ACC112 (cell line): ENCODE measurements at regions not wholly inside any gene's neighbourhood (a gene's known extent, or its start where the extent isn't known, plus 50 kb on each side); places are given as distances from the start of the nearest gene placed in this dataset.
"Not testable (repeated sequence)": the region's sequence is repeated elsewhere in the genome, so short reads cannot be mapped to it uniquely, and the experiment has no call there.

Experiments used
- H2AFZ ChIP-seq: fragments of 200-600 bp; sonication (generic); one replicate; pipeline ENCODE4 v1.6.0; 2017; ENCODE audit warnings: antibody characterized with exemption, low read length; ENCODE audit not compliant: unreplicated experiment
- H3K27ac ChIP-seq: fragments of 200-600 bp; sonication (generic); 2 replicates; pipeline ENCODE4 v1.5.1; 2014; ENCODE audit warnings: low read depth, mild to moderate bottlenecking, antibody characterized with exemption, low read length, moderate library complexity
- H3K27me3 ChIP-seq: fragments of 200-600 bp; sonication (generic); 2 replicates; pipeline ENCODE4 v1.6.1; 2014; ENCODE audit warnings: mild to moderate bottlenecking, antibody characterized with exemption, low read length, moderate library complexity, mixed read lengths; ENCODE audit not compliant: insufficient read depth
- H3K36me3 ChIP-seq: fragments of 200-600 bp; sonication (generic); 2 replicates; pipeline ENCODE4 v1.6.1; 2016; ENCODE audit warnings: mild to moderate bottlenecking, antibody characterized with exemption, low read length, moderate library complexity, mixed read lengths; ENCODE audit not compliant: insufficient read depth
- H3K4me1 ChIP-seq: fragments of 200-600 bp; sonication (generic); one replicate; pipeline ENCODE4 v1.6.1; 2016; ENCODE audit warnings: low read length, mixed read lengths; ENCODE audit not compliant: insufficient read depth, unreplicated experiment, control insufficient read depth
- H3K4me3 ChIP-seq: fragments of 200-600 bp; sonication (generic); 2 replicates; pipeline ENCODE4 v1.5.1; 2014; ENCODE audit warnings: mild to moderate bottlenecking, low read depth, low read length
- H3K79me2 ChIP-seq: fragments of 200-600 bp; sonication (generic); one replicate; pipeline ENCODE4 v1.6.0; 2016; ENCODE audit warnings: low read length; ENCODE audit not compliant: control insufficient read depth, unreplicated experiment, insufficient read depth

- Histone ChIP-seq H3K4me1 (no peaks in the 10 kb centered on the region), H3K27me3 (no peaks in the 10 kb centered on the region)
These were observed 165.7 kb downstream of the SOD2 start for GRCh38 chr6:159527351-159527750.

GRCh38 chr6:159525445-159526025 is 167.5 kb downstream of the SOD2 start:
- H3K4me3 ChIP-seq: no peak overlapping the region

More at GRCh38 chr6:159527351-159527750, 165.7 kb downstream of the SOD2 start:
- no peaks in the 10 kb centered on the region for H3K79me2 ChIP-seq
- no peak overlapping the region for H3K27ac ChIP-seq
- H2AFZ ChIP-seq: no peak overlapping the region
- no peak overlapping the region for H3K4me3 ChIP-seq
- H3K36me3 ChIP-seq: no peaks in the 10 kb centered on the region

GRCh38 chr6:159522877-159523547 is 170.0 kb downstream of the SOD2 start:
- Histone ChIP-seq H3K4me3 (no peak overlapping the region), H2AFZ (no peak overlapping the region), H3K4me1 (no peaks in the 10 kb centered on the region), H3K27me3 (no peaks in the 10 kb centered on the region), H3K36me3 (no peaks in the 10 kb centered on the region), H3K27ac (no peak overlapping the region), H3K79me2 (no peaks in the 10 kb centered on the region)

More at GRCh38 chr6:159525445-159526025, 167.5 kb downstream of the SOD2 start:
- no peaks in the 10 kb centered on the region for H3K4me1 ChIP-seq
- no peak overlapping the region for H2AFZ ChIP-seq
- H3K79me2 ChIP-seq: no peaks in the 10 kb centered on the region
- H3K36me3 ChIP-seq: no peaks in the 10 kb centered on the region
- no peak overlapping the region for H3K27ac ChIP-seq
- no peaks in the 10 kb centered on the region for H3K27me3 ChIP-seq

- Histone ChIP-seq H2AFZ (no peak overlapping the region), H3K36me3 (no peaks in the 10 kb centered on the region), H3K27me3 (no peaks in the 10 kb centered on the region), H3K79me2 (no peaks in the 10 kb centered on the region), H3K4me3 (no peak overlapping the region), H3K27ac (no peak overlapping the region), H3K4me1 (no peaks in the 10 kb centered on the region)
These were observed 171.1 kb downstream of the SOD2 start for GRCh38 chr6:159521962-159522361.

- Histone ChIP-seq H3K79me2 (no peaks in the 10 kb centered on the region), H3K27me3 (no peaks in the 10 kb centered on the region), H3K4me1 (no peaks in the 10 kb centered on the region), H3K4me3 (no peak overlapping the region), H3K36me3 (no peaks in the 10 kb centered on the region), H3K27ac (no peak overlapping the region), H2AFZ (no peak overlapping the region)
These were observed 173.0 kb downstream of the SOD2 start for GRCh38 chr6:159520002-159520401.

GRCh38 chr6:159515811-159516210 is 177.2 kb downstream of the SOD2 start:
- H3K4me3 ChIP-seq, H3K27ac ChIP-seq, H2AFZ ChIP-seq, H3K4me1 ChIP-seq, H3K79me2 ChIP-seq, H3K36me3 ChIP-seq, H3K27me3 ChIP-seq: not testable (repeated sequence)

- Histone ChIP-seq H3K4me3 (no peak overlapping the region), H3K27ac (no peak overlapping the region), H3K36me3 (no peaks in the 10 kb centered on the region), H3K27me3 (no peaks in the 10 kb centered on the region), H2AFZ (no peak overlapping the region), H3K4me1 (no peaks in the 10 kb centered on the region), H3K79me2 (no peaks in the 10 kb centered on the region)
These were observed 179.1 kb downstream of the SOD2 start for GRCh38 chr6:159513914-159514313.

GRCh38 chr6:159513074-159513720 is 179.8 kb downstream of the SOD2 start:
- Histone ChIP-seq H3K27ac (no peak overlapping the region), H3K27me3 (no peaks in the 10 kb centered on the region), H2AFZ (no peak overlapping the region), H3K4me3 (no peak overlapping the region), H3K79me2 (no peaks in the 10 kb centered on the region), H3K36me3 (no peaks in the 10 kb centered on the region), H3K4me1 (no peaks in the 10 kb centered on the region)

- H3K79me2 ChIP-seq: no peaks in the 10 kb centered on the region
- no peaks in the 10 kb centered on the region for H3K36me3 ChIP-seq
- no peak overlapping the region for H2AFZ ChIP-seq
- no peak overlapping the region for H3K4me3 ChIP-seq
- no peaks in the 10 kb centered on the region for H3K4me1 ChIP-seq
- H3K27ac ChIP-seq: no peak overlapping the region
- no peaks in the 10 kb centered on the region for H3K27me3 ChIP-seq
These were observed 180.5 kb downstream of the SOD2 start for GRCh38 chr6:159512571-159512970.

GRCh38 chr6:159512104-159512503 is 180.9 kb downstream of the SOD2 start:
- H3K4me1 ChIP-seq: no peaks in the 10 kb centered on the region
- no peaks in the 10 kb centered on the region for H3K79me2 ChIP-seq
- no peak overlapping the region for H3K4me3 ChIP-seq
- H3K27me3 ChIP-seq: no peaks in the 10 kb centered on the region
- H3K27ac ChIP-seq: no peak overlapping the region
- no peak overlapping the region for H2AFZ ChIP-seq
- no peaks in the 10 kb centered on the region for H3K36me3 ChIP-seq

GRCh38 chr6:159510141-159510540 is 182.9 kb downstream of the SOD2 start:
- no peaks in the 10 kb centered on the region for H3K27me3 ChIP-seq

More at GRCh38 chr6:159510141-159510540, 182.9 kb downstream of the SOD2 start:
- Histone ChIP-seq H3K36me3 (no peaks in the 10 kb centered on the region), H3K79me2 (no peaks in the 10 kb centered on the region), H3K27ac (no peak overlapping the region), H3K4me3 (no peak overlapping the region), H3K4me1 (no peaks in the 10 kb centered on the region), H2AFZ (no peak overlapping the region)
